HepG2 (cell line): ENCODE measurements at regions not wholly inside any gene's neighbourhood (a gene's known extent, or its start where the extent isn't known, plus 50 kb on each side); places are given as distances from the start of the nearest gene placed in this dataset.

ENCODE experiments used
- ATAC-seq: fragments of 200-7000 bp; cut with Tn5 transposase; 3 replicates; pipeline ENCODE4 v1.9.1; 2020; ENCODE audit warnings: mild to moderate bottlenecking, moderate library complexity
- BruUV-seq: library from RNA; stranded (reverse); fragments of 400-500 nt; replicated peaks from 2 replicates; lab custom pipeline; 2021; lab: Mats Ljungman, UMichigan
- CTCF ChIA-PET: fragments of 300-600 bp; formaldehyde crosslinking; extraction: SDS; loops from one replicate; lab custom pipeline; 2021; ENCODE audit warnings: low total read pairs, inconsistent platforms, low intra/inter-chr PET ratio; lab: Yijun Ruan, JAX
- POLR2A ChIA-PET: fragments of 350-600 bp; sonication (Branson Sonifier 250); formaldehyde crosslinking; loops from one replicate; lab custom pipeline; 2020; ENCODE audit warnings: antibody characterized with exemption, inconsistent platforms; lab: Yijun Ruan, JAX
- DNase-seq: peaks from one replicate; pipeline ENCODE4 v3.0.0-alpha.2; 2015; ENCODE audit warnings: low spot score
- FAIRE-seq: peaks from 3 replicates; lab custom pipeline; 2011; peaks lifted over from hg19 to GRCh38; lab: Jason Lieb, UNC
- H2AFZ ChIP-seq: one replicate; pipeline ENCODE4 v1.6.1; 2011; ENCODE audit warnings: low read length, inconsistent platforms
- H3K27ac ChIP-seq: fragments of 300-600 bp; 3 replicates; pipeline ENCODE4 v1.8.0; 2011; ENCODE audit warnings: mixed run types, mild to moderate bottlenecking, mixed read lengths, low read length, inconsistent platforms; ENCODE audit not compliant: insufficient read depth; ENCODE audit errors: extremely low read length
- H3K27me3 ChIP-seq, 2 experiments: fragments of 200-600 bp in 1 of 2; 2 replicates in 1 of 2; 3 replicates in 1 of 2; pipeline versions ENCODE4 v1.6.0 to v1.8.0; 2011; ENCODE audit warnings: low read length in 2 of 2, mild to moderate bottlenecking in 2 of 2, moderate library complexity in 2 of 2, inconsistent platforms in 1 of 2; ENCODE audit not compliant: insufficient read depth in 2 of 2, control insufficient read depth in 1 of 2
- H3K36me3 ChIP-seq, 2 experiments: fragments of 200-600 bp in 1 of 2; replicated peaks in 1 of 2; 2 replicates in 1 of 2; 3 replicates in 1 of 2; pipeline versions ENCODE4 v1.5.1 to v1.8.0; 2011; ENCODE audit warnings: low read length in 2 of 2, inconsistent platforms in 1 of 2; ENCODE audit not compliant: insufficient read depth in 2 of 2, control insufficient read depth in 1 of 2
- H3K4me1 ChIP-seq: 2 replicates; pipeline ENCODE4 v1.5.1; 2012; ENCODE audit warnings: low read length, inconsistent platforms; ENCODE audit not compliant: insufficient read depth
- H3K4me2 ChIP-seq: 2 replicates; pipeline ENCODE4 v1.6.0; 2011; ENCODE audit warnings: low read depth, low read length, inconsistent platforms
- H3K4me3 ChIP-seq, 3 experiments: fragments of 200-600 bp in 1 of 3; sonication (generic), shearing (Covaris generic) in 1 of 3; replicated peaks in 1 of 3; 2 replicates each; pipeline ENCODE4 v1.5.1; 2011 to 2016; ENCODE audit warnings: low read length in 3 of 3, inconsistent platforms in 2 of 3, low read depth in 2 of 3, mild to moderate bottlenecking in 2 of 3, control low read depth in 1 of 3, mixed read lengths in 1 of 3; ENCODE audit not compliant: insufficient read depth in 1 of 3
- H3K79me2 ChIP-seq: one replicate; pipeline ENCODE4 v1.6.1; 2011; ENCODE audit warnings: low read length, inconsistent platforms; ENCODE audit not compliant: insufficient read depth
- H3K9ac ChIP-seq: 2 replicates; pipeline ENCODE4 v1.6.0; 2011; ENCODE audit warnings: mild to moderate bottlenecking, low read depth, low read length, inconsistent platforms; ENCODE audit not compliant: insufficient read depth
- H3K9me3 ChIP-seq: 2 replicates; pipeline ENCODE4 v1.5.1; 2012; ENCODE audit warnings: mild to moderate bottlenecking, low read length
- H4K20me1 ChIP-seq: 2 replicates; pipeline ENCODE4 v1.6.0; 2011; ENCODE audit warnings: inconsistent platforms, mild to moderate bottlenecking, low read length, moderate library complexity; ENCODE audit not compliant: insufficient read depth
- BRCA1 ChIP-seq: sonication (generic); formaldehyde crosslinking; IDR thresholded peaks from 2 replicates; pipeline ENCODE4 v1.4.0; 2020; ENCODE audit warnings: missing genetic modification reagents
- CREM ChIP-seq, 2 experiments: sonication (generic) in 1 of 2; formaldehyde crosslinking in 1 of 2; IDR thresholded peaks; 2 replicates each; pipeline versions ENCODE4 v1.4.0 to v1.6.1; 2016 to 2020; ENCODE audit warnings: antibody characterized with exemption in 1 of 2, mild to moderate bottlenecking in 1 of 2, missing genetic modification reagents in 1 of 2
- ELF1 ChIP-seq: sonication (generic); formaldehyde crosslinking; IDR thresholded peaks from 2 replicates; pipeline ENCODE4 v1.4.0; 2020; ENCODE audit warnings: missing genetic modification reagents
- LBX2 ChIP-seq: sonication (generic); formaldehyde crosslinking; IDR thresholded peaks from 2 replicates; pipeline ENCODE4 v1.5.0; 2020; ENCODE audit warnings: missing genetic modification reagents, mild to moderate bottlenecking, borderline replicate concordance
- NFAT5 ChIP-seq: sonication (generic); formaldehyde crosslinking; IDR thresholded peaks from 2 replicates; pipeline ENCODE4 v1.4.0; 2020; ENCODE audit warnings: missing genetic modification reagents
- PRMT3 ChIP-seq: sonication (generic); formaldehyde crosslinking; IDR thresholded peaks from 2 replicates; pipeline ENCODE4 v1.8.1; 2022; ENCODE audit warnings: low read depth, mild to moderate bottlenecking, moderate library complexity, missing genetic modification reagents, borderline replicate concordance
- SRY ChIP-seq: sonication (generic); formaldehyde crosslinking; IDR thresholded peaks from 2 replicates; pipeline ENCODE4 v1.8.0; 2022; ENCODE audit warnings: mild to moderate bottlenecking, missing genetic modification reagents
- ZNF703 ChIP-seq: sonication (generic); formaldehyde crosslinking; IDR thresholded peaks from 2 replicates; pipeline ENCODE4 v1.5.1; 2020; ENCODE audit warnings: missing genetic modification reagents, mild to moderate bottlenecking, moderate library complexity, borderline replicate concordance
- ZSCAN25 ChIP-seq: sonication (generic); formaldehyde crosslinking; IDR thresholded peaks from 2 replicates; pipeline ENCODE4 v1.8.0; 2022; ENCODE audit warnings: mild to moderate bottlenecking, missing genetic modification reagents
- WGBS: methylation state at CpG from one replicate; pipeline ENCODE4 v1.1.6; 2017; ENCODE audit warnings: low lambda C conversion rate; 5-methylcytosine and 5-hydroxymethylcytosine counted together
- in situ Hi-C: cut with HindIII; loops from 2 replicates; pipeline ENCODE4 v1.10.0; 2017; ENCODE audit warnings: low pct_unique_long_range_greater_than_20kb; ENCODE audit not compliant: extremely low pct_ligation_motif_present
- intact Hi-C: fragments of 100-400 bp; cut with micrococcal nuclease; formaldehyde crosslinking; loops from one replicate; pipeline ENCODE4 v1.10.0; 2022; ENCODE audit not compliant: unreplicated experiment

DNA sequence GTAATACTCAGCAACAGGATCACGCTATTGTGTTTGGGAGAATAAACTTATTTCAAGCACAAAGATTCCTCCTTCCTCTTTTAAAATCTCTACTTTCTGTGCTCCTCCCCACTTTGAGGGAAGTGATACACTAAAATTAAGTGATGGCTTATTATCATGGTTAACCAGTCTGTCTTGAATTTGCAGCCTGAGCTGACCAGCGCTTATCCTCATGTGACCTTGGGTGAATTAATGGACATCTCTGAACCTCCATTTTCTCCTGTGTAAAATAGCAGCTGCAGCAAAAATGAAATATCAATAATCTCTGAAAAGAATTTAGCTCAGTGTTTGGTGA is 222.6 kb downstream of the BCAS1 start (continued):
- TF ChIP-seq ZSCAN25 (CRISPR knock-in tag), result no peak
- no peak for TF ChIP-seq BRCA1 (CRISPR knock-in tag)
- TF ChIP-seq PRMT3 (CRISPR knock-in tag), result no peak
- no peak for TF ChIP-seq NFAT5 (CRISPR knock-in tag)
- TF ChIP-seq ZNF703 (CRISPR knock-in tag), result no peak
- no peak for TF ChIP-seq LBX2

DNA sequence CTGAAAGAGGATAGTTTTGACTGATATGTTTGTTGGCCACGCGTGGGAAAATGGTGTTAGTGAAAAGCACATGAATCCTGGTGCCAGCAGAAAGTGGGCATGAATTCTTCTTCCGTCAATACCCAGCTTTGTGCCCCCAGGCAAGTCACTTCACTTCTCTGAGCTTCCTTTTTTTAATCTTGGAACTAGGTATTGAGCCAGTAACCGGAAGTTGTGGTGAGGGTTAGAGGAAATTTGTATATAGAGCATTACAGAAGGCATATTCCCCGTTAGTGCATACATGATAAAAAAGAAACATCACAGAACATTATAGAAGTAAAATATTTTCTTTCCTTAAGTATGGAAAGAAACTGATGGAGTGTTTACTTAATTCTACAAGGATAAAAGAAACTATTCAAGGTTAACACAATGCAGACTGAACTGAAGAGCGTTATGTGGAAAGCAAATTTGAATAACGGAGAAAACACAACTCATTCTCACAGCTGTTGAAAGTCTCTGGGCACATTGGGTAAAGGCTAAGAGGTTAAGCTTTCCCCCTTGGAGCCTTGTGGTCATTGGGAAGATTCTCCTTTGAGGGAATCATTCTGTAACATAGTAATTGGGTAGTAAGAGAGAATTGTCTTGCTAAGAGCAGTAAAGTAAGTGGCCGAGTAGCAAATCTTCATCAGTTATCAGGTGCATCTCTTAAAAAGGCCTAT is 223.1 kb downstream of the BCAS1 start:
- H3K4me2 ChIP-seq, result no peak overlapping the region
- no peaks in the 10 kb centered on the region for H3K9me3 ChIP-seq
- BruUV-seq, result no TSS peak
- H3K36me3 ChIP-seq, result no peaks in the 10 kb centered on the region
- ATAC-seq, result no peak
- H4K20me1 ChIP-seq, result no peaks in the 10 kb centered on the region
- DNase-seq, result no peak
- H3K4me1 ChIP-seq, result peaks cover 21% of the 10 kb centered on the region
- 90% methylated on average over 8 of the region's 8 CpGs for WGBS
- H3K79me2 ChIP-seq, result no peaks in the 10 kb centered on the region
- in situ Hi-C loops, result no loop called here
- no peak overlapping the region for H3K4me3 ChIP-seq
- H3K27ac ChIP-seq, result no peak overlapping the region
- ChIA-PET CTCF (no interaction called here), POLR2A (interaction anchor here (1.0 to 2.1 kb wide), 3 partner anchors 18 to 253 kb away, joined by 3 to 4 read pairs (median 3); partner anchors contain the start of gene ZNF217)
- TF ChIP-seq SRY (CRISPR knock-in tag), result no peak
- no peak for TF ChIP-seq ELF1 (CRISPR knock-in tag)
- peak; percentile 20; the same call in 1 of the 2 replicates for TF ChIP-seq CREM (IDR thresholded peaks at IDR 0.05)
- no peak for TF ChIP-seq CREM (CRISPR knock-in tag; IDR thresholded peaks at IDR 0.05)
- intact Hi-C loops, result no loop called here
- no peak overlapping the region for H3K9ac ChIP-seq
- no peak for FAIRE-seq
- H2AFZ ChIP-seq, result no peak overlapping the region
- no peaks in the 10 kb centered on the region; a peak in 1 of 5 replicates for H3K27me3 ChIP-seq
